ENCODE measurements at regions not wholly inside any gene's neighbourhood (a gene's known extent, or its start where the extent isn't known, plus 50 kb on each side); places are given as distances from the start of the nearest gene placed in this dataset.
"Not testable (repeated sequence)": the region's sequence is repeated elsewhere in the genome, so short reads cannot be mapped to it uniquely, and the experiment has no call there.

GRCh38 chr5:120345947-120346346 is 118.2 kb upstream of the PRR16 start:
- Histone ChIP-seq H3K4me1 (ENCODE audit: insufficient read depth, low read length) (no peaks in the 10 kb centered on the region), H3K4me3 (ENCODE audit: low read length) (no peak overlapping the region), H3K36me3 (ENCODE audit: insufficient read depth, low read length) (no peaks in the 10 kb centered on the region), H3K9me3 (ENCODE audit: low read length) (no peaks in the 10 kb centered on the region), H3K27me3 (ENCODE audit: insufficient read depth, low read length) (no peaks in the 10 kb centered on the region), H2AFZ (ENCODE audit: low read depth, low read length) (no peak overlapping the region)

GRCh38 chr5:120351071-120351470 is 113.0 kb upstream of the PRR16 start:
- H3K4me1 ChIP-seq (ENCODE audit: insufficient read depth, low read length), result peaks cover 18% of the 10 kb centered on the region

GRCh38 chr5:120354126-120354525 is 110.0 kb upstream of the PRR16 start:
- H3K9me3 ChIP-seq (ENCODE audit: low read length), result no peaks in the 10 kb centered on the region
- H3K4me3 ChIP-seq (ENCODE audit: low read length), result no peak overlapping the region
- no peaks in the 10 kb centered on the region for H3K36me3 ChIP-seq (ENCODE audit: insufficient read depth, low read length)
- H2AFZ ChIP-seq (ENCODE audit: low read depth, low read length), result peak overlapping the region; percentile 67
- H3K4me1 ChIP-seq (ENCODE audit: insufficient read depth, low read length), result peaks cover 18% of the 10 kb centered on the region
- H3K27me3 ChIP-seq (ENCODE audit: insufficient read depth, low read length), result no peaks in the 10 kb centered on the region

More at GRCh38 chr5:120351071-120351470, 113.0 kb upstream of the PRR16 start:
- not testable (repeated sequence) for H3K36me3 ChIP-seq (ENCODE audit: insufficient read depth, low read length); H2AFZ ChIP-seq (ENCODE audit: low read depth, low read length); H3K4me3 ChIP-seq (ENCODE audit: low read length); H3K27me3 ChIP-seq (ENCODE audit: insufficient read depth, low read length); H3K9me3 ChIP-seq (ENCODE audit: low read length)

- Histone ChIP-seq H2AFZ (ENCODE audit: low read depth, low read length) (no peak overlapping the region), H3K4me1 (ENCODE audit: insufficient read depth, low read length) (peaks cover 14% of the 10 kb centered on the region), H3K36me3 (ENCODE audit: insufficient read depth, low read length) (no peaks in the 10 kb centered on the region), H3K4me3 (ENCODE audit: low read length) (no peak overlapping the region), H3K9me3 (ENCODE audit: low read length) (no peaks in the 10 kb centered on the region), H3K27me3 (ENCODE audit: insufficient read depth, low read length) (no peaks in the 10 kb centered on the region)
These were observed 105.2 kb upstream of the PRR16 start for GRCh38 chr5:120358949-120359348.

GRCh38 chr5:120361941-120362340 is 102.2 kb upstream of the PRR16 start:
- Histone ChIP-seq H3K4me3 (ENCODE audit: low read length) (no peak overlapping the region), H3K9me3 (ENCODE audit: low read length) (no peaks in the 10 kb centered on the region), H3K27me3 (ENCODE audit: insufficient read depth, low read length) (no peaks in the 10 kb centered on the region), H3K36me3 (ENCODE audit: insufficient read depth, low read length) (no peaks in the 10 kb centered on the region), H3K4me1 (ENCODE audit: insufficient read depth, low read length) (no peaks in the 10 kb centered on the region), H2AFZ (ENCODE audit: low read depth, low read length) (peak overlapping the region; percentile 57)

GRCh38 chr5:120362426-120362825 is 101.7 kb upstream of the PRR16 start:
- H3K4me3 ChIP-seq (ENCODE audit: low read length), result no peak overlapping the region
- H3K27me3 ChIP-seq (ENCODE audit: insufficient read depth, low read length), result no peaks in the 10 kb centered on the region
- no peaks in the 10 kb centered on the region for H3K36me3 ChIP-seq (ENCODE audit: insufficient read depth, low read length)
- no peaks in the 10 kb centered on the region for H3K4me1 ChIP-seq (ENCODE audit: insufficient read depth, low read length)
- no peaks in the 10 kb centered on the region for H3K9me3 ChIP-seq (ENCODE audit: low read length)
- peak overlapping the region; percentile 57 for H2AFZ ChIP-seq (ENCODE audit: low read depth, low read length)

- no peak overlapping the region for H3K4me3 ChIP-seq (ENCODE audit: low read length)
- H3K27me3 ChIP-seq (ENCODE audit: insufficient read depth, low read length), result no peaks in the 10 kb centered on the region
- H2AFZ ChIP-seq (ENCODE audit: low read depth, low read length), result no peak overlapping the region
- no peaks in the 10 kb centered on the region for H3K36me3 ChIP-seq (ENCODE audit: insufficient read depth, low read length)
- peaks cover 3% of the 10 kb centered on the region for H3K9me3 ChIP-seq (ENCODE audit: low read length)
- H3K4me1 ChIP-seq (ENCODE audit: insufficient read depth, low read length), result no peaks in the 10 kb centered on the region
These were observed 98.2 kb upstream of the PRR16 start for GRCh38 chr5:120365656-120366446.

- Histone ChIP-seq H3K27me3 (ENCODE audit: insufficient read depth, low read length) (no peaks in the 10 kb centered on the region), H3K4me1 (ENCODE audit: insufficient read depth, low read length) (no peaks in the 10 kb centered on the region), H2AFZ (ENCODE audit: low read depth, low read length) (no peak overlapping the region), H3K36me3 (ENCODE audit: insufficient read depth, low read length) (no peaks in the 10 kb centered on the region), H3K4me3 (ENCODE audit: low read length) (no peak overlapping the region), H3K9me3 (ENCODE audit: low read length) (peaks cover 3% of the 10 kb centered on the region)
These were observed 96.0 kb upstream of the PRR16 start for GRCh38 chr5:120367896-120368634.

GRCh38 chr5:120368923-120369715 is 95.0 kb upstream of the PRR16 start:
- Histone ChIP-seq H2AFZ (ENCODE audit: low read depth, low read length) (no peak overlapping the region), H3K27me3 (ENCODE audit: insufficient read depth, low read length) (no peaks in the 10 kb centered on the region), H3K9me3 (ENCODE audit: low read length) (peaks cover 3% of the 10 kb centered on the region), H3K4me3 (ENCODE audit: low read length) (no peak overlapping the region), H3K4me1 (ENCODE audit: insufficient read depth, low read length) (no peaks in the 10 kb centered on the region), H3K36me3 (ENCODE audit: insufficient read depth, low read length) (no peaks in the 10 kb centered on the region)

- Histone ChIP-seq H3K36me3 (ENCODE audit: insufficient read depth, low read length) (no peaks in the 10 kb centered on the region), H3K4me3 (ENCODE audit: low read length) (no peak overlapping the region), H3K4me1 (ENCODE audit: insufficient read depth, low read length) (no peaks in the 10 kb centered on the region), H3K27me3 (ENCODE audit: insufficient read depth, low read length) (no peaks in the 10 kb centered on the region), H2AFZ (ENCODE audit: low read depth, low read length) (no peak overlapping the region), H3K9me3 (ENCODE audit: low read length) (peaks cover 3% of the 10 kb centered on the region)
These were observed 91.2 kb upstream of the PRR16 start for GRCh38 chr5:120372899-120373298.

- Histone ChIP-seq H3K4me1 (ENCODE audit: insufficient read depth, low read length) (no peaks in the 10 kb centered on the region), H3K4me3 (ENCODE audit: low read length) (no peak overlapping the region), H3K27me3 (ENCODE audit: insufficient read depth, low read length) (no peaks in the 10 kb centered on the region), H2AFZ (ENCODE audit: low read depth, low read length) (no peak overlapping the region), H3K36me3 (ENCODE audit: insufficient read depth, low read length) (no peaks in the 10 kb centered on the region), H3K9me3 (ENCODE audit: low read length) (no peaks in the 10 kb centered on the region)
These were observed 88.9 kb upstream of the PRR16 start for GRCh38 chr5:120375248-120375647.

- Histone ChIP-seq H3K4me3 (ENCODE audit: low read length) (no peak overlapping the region), H3K4me1 (ENCODE audit: insufficient read depth, low read length) (no peaks in the 10 kb centered on the region), H3K36me3 (ENCODE audit: insufficient read depth, low read length) (no peaks in the 10 kb centered on the region), H3K9me3 (ENCODE audit: low read length) (no peaks in the 10 kb centered on the region), H3K27me3 (ENCODE audit: insufficient read depth, low read length) (no peaks in the 10 kb centered on the region), H2AFZ (ENCODE audit: low read depth, low read length) (no peak overlapping the region)
These were observed 83.5 kb upstream of the PRR16 start for GRCh38 chr5:120380644-120381043.

- no peaks in the 10 kb centered on the region for H3K36me3 ChIP-seq (ENCODE audit: insufficient read depth, low read length)
- no peaks in the 10 kb centered on the region for H3K4me1 ChIP-seq (ENCODE audit: insufficient read depth, low read length)
- no peaks in the 10 kb centered on the region for H3K9me3 ChIP-seq (ENCODE audit: low read length)
- H3K27me3 ChIP-seq (ENCODE audit: insufficient read depth, low read length), result no peaks in the 10 kb centered on the region
- no peak overlapping the region for H3K4me3 ChIP-seq (ENCODE audit: low read length)
- H2AFZ ChIP-seq (ENCODE audit: low read depth, low read length), result no peak overlapping the region
These were observed 81.3 kb upstream of the PRR16 start for GRCh38 chr5:120382833-120383232.

All from neuron (in vitro differentiated cells).